GM12892 (cell line): ENCODE measurements at regions not wholly inside any gene's neighbourhood (a gene's known extent, or its start where the extent isn't known, plus 50 kb on each side); places are given as distances from the start of the nearest gene placed in this dataset.

ENCODE experiments used
- DNase-seq: peaks from one replicate; pipeline ENCODE4 v3.0.0; 2011; ENCODE audit not compliant: insufficient read length
- FAIRE-seq: peaks from 2 replicates; lab custom pipeline; 2011; peaks lifted over from hg19 to GRCh38; lab: Jason Lieb, UNC
- POLR2A ChIP-seq: IDR thresholded peaks from 2 replicates; pipeline ENCODE4 v1.6.1; 2011; ENCODE audit warnings: low read depth, low read length, control low read depth
- POLR2AphosphoS5 ChIP-seq: IDR thresholded peaks from 2 replicates; pipeline ENCODE4 v1.6.1; 2011; ENCODE audit warnings: low read depth, low read length, control low read depth
- TAF1 ChIP-seq: IDR thresholded peaks from 2 replicates; pipeline ENCODE4 v1.6.1; 2011; ENCODE audit warnings: low read depth, mild to moderate bottlenecking, control low read depth, low read length, borderline replicate concordance

DNA sequence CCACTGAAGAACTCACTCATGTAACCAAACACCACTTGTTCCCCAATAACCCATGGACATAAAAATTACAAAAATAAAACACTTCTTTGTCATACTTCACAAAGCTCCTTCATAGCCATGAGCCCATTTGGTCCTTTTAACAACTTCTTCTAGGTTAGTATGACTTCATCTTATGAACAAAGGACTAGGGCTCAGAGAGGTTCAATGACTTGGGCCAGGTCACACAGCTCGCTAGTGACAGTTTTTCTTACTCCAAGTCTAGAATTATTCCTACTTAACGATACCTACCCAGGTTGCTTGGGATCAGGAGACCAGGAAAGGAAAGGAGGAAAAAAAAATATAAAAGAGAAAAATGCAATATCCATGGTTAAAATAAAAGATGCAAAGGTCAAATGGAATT, 353.4 kb downstream of the SOX9 start:
- no peak for DNase-seq
- TF ChIP-seq POLR2A = no peak
- no peak for TF ChIP-seq TAF1
- no peak for TF ChIP-seq POLR2AphosphoS5
- no peak for FAIRE-seq

GRCh38 chr17:72474719-72475477, 354.1 kb downstream of the SOX9 start:
- DNase-seq = no peak
- FAIRE-seq = no peak
- TF ChIP-seq POLR2A (no peak), TAF1 (no peak), POLR2AphosphoS5 (no peak)

- no peak for FAIRE-seq
- no peak for TF ChIP-seq POLR2AphosphoS5
- TF ChIP-seq TAF1 = no peak
- TF ChIP-seq POLR2A = no peak
- DNase-seq = no peak
Measured at GRCh38 chr17:72476134-72476533, 355.3 kb downstream of the SOX9 start.

DNA sequence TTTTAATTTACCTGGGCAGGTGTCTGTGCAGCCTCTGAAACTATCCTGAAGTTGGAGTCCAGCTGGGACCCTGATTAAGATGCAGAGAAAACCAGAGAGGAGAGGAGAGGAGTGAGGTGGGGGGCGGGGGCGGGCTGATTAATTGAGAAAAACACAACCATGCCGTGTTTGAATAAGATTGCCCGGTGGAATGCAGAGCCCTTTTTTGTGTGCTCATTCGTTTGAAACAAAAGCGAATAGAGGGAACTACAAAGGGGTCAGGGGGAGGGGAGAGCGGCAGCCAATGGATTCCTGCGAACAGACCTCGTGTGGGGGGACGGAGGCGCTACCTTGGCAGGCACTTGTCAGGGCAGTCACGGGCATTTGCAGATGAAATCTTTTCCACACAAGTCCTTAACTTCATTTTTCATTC, 355.8 kb downstream of the SOX9 start:
- FAIRE-seq (no peak), DNase-seq (no peak)
- TF ChIP-seq POLR2A (no peak), TAF1 (no peak), POLR2AphosphoS5 (no peak)

- FAIRE-seq (no peak), DNase-seq (no peak)
- TF ChIP-seq TAF1 = no peak
- TF ChIP-seq POLR2A = no peak
Measured at GRCh38 chr17:72477491-72477890, 356.7 kb downstream of the SOX9 start.

GRCh38 chr17:72479113-72479512, 358.3 kb downstream of the SOX9 start:
- FAIRE-seq (no peak), DNase-seq (no peak)
- TF ChIP-seq POLR2A (no peak), TAF1 (no peak), POLR2AphosphoS5 (no peak)

DNA sequence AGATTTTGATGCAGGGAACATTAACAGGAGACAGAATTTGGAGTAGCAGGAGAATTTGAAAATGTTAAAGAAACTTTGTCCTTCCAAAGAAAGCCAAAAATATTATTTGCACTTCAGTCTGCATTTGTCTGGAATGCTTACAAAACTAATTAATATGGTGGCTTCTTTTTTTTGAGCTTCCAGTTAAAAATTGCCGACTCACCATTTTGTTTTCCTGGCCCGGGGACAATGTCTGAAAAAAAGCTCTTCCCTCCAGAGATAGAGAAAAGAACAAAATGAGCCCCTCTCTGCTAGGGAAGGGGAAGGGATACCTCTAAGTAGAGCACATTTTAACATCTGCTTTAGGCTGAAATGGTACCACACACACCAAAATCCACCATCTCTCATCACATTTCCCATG, 360.8 kb downstream of the SOX9 start:
- no peak for DNase-seq
- TF ChIP-seq POLR2AphosphoS5 (no peak), TAF1 (no peak), POLR2A (no peak)
- no peak for FAIRE-seq

- DNase-seq (no peak), FAIRE-seq (no peak)
- no peak for TF ChIP-seq POLR2AphosphoS5
- no peak for TF ChIP-seq POLR2A
- TF ChIP-seq TAF1 = no peak
Measured at GRCh38 chr17:72485596-72485995, 364.8 kb downstream of the SOX9 start.

DNA sequence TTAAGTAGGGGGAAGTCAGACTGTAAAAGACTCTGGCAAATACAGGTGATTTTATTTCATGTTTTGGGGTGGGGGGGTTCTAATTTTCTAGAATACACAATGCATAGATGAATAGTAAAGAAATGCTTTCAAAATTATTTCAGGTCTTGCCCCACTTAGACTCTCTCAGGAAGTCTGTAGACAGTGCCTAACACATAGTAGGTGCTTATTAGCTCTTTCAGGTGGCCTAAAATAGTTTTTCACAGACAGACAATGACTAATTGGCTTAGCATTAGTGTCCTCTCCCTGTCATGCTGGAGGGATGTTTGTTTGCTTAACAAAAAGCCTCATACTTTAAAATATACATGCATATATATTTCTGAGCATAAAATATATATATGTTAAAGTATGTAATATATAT, 366.0 kb downstream of the SOX9 start:
- DNase-seq = no peak
- FAIRE-seq = no peak
- TF ChIP-seq TAF1 (no peak), POLR2A (no peak), POLR2AphosphoS5 (no peak)

- FAIRE-seq = no peak
- TF ChIP-seq POLR2A (no peak), POLR2AphosphoS5 (no peak), TAF1 (no peak)
- no peak for DNase-seq
Measured at GRCh38 chr17:72487731-72488494, 367.1 kb downstream of the SOX9 start.

DNA sequence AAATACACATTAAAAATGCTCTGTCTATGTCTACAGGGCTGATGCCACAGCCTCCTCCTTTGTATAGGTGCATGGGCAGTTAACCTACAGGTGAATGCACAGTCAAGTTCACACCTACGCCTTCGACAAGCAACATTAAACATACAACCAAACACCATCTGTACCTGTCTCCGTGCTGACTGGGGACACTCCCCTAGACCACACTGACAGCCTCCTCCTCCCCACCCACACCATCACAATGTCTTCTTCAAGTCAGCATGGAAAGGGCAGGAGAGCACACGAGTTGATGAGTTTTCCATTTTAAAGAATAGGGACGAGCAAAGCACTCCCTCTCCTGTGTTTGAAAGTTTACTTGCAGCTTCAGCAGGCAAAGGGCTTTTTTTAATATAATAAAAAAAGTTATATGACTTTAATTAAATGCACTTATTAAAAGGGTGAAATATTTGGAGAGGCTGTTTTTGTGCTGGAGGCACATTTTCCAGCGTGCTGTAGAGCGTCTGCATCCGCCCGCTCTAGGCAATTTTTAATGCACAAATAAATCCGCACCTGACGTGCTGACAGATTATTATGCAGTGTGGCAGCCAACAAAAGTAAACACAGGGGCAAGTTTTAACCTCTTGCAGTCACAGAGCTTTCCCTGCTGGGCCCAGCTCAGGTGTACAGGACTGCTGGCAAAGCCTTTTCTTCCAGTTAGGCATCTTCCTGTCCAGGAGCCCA, 367.9 kb downstream of the SOX9 start:
- TF ChIP-seq POLR2AphosphoS5 (no peak), POLR2A (no peak), TAF1 (no peak)
- DNase-seq (no peak), FAIRE-seq (no peak)
